ENCODE measurements at regions not wholly inside any gene's neighbourhood (a gene's known extent, or its start where the extent isn't known, plus 50 kb on each side); places are given as distances from the start of the nearest gene placed in this dataset.

GRCh38 chr9:26054600-26055520, 376.6 kb upstream of the TUSC1 start:
- FAIRE-seq = no peak
- H2AFZ ChIP-seq (ENCODE audit: low read length) = no peak overlapping the region
- H3K23ac ChIP-seq (ENCODE audit: insufficient read length) = no peak overlapping the region
- H3K79me1 ChIP-seq (ENCODE audit: low read depth, low read length) = no peaks in the 10 kb centered on the region
- H3K56ac ChIP-seq (replicated peaks; ENCODE audit: insufficient read length, low read depth, low read length) = no peak overlapping the region
- H3K9ac ChIP-seq (replicated peaks in 1 of 4; ENCODE audit: extremely low read depth in 1 of 4, low read depth in 3 of 4, low read length in 3 of 4) = no peak overlapping the region
- H3K4me1 ChIP-seq (replicated peaks in 1 of 4; ENCODE audit: control insufficient read depth in 3 of 4, insufficient read depth in 4 of 4, low read length in 3 of 4) = no peaks in the 10 kb centered on the region
- no peaks in the 10 kb centered on the region for H3K79me2 ChIP-seq (ENCODE audit: control insufficient read depth in 1 of 2, insufficient read depth in 2 of 2, low read length in 2 of 2)
- no peak overlapping the region for H2BK15ac ChIP-seq (ENCODE audit: low read length)
- H4K8ac ChIP-seq (ENCODE audit: extremely low read depth, insufficient read depth, low read length) = peak overlapping the region; percentile 69; the same call in 1 of the 2 replicates
- no peak overlapping the region for H2BK120ac ChIP-seq (replicated peaks; ENCODE audit: low read depth, low read length)
- H3K14ac ChIP-seq (ENCODE audit: insufficient read length) = no peak overlapping the region
- no peak for TF ChIP-seq JUN (IDR thresholded peaks at IDR 0.05; ENCODE audit: low read depth, low read length)
- TF ChIP-seq NANOG (IDR thresholded peaks at IDR 0.05; ENCODE audit: insufficient read depth, low read depth, low read length, poor library complexity, severe bottlenecking) = no peak
- no peak for TF ChIP-seq USF2 (IDR thresholded peaks at IDR 0.05; ENCODE audit: low read length)
- no peak for TF ChIP-seq BCL11A (IDR thresholded peaks at IDR 0.05; ENCODE audit: low read depth in 2 of 2, low read length in 2 of 2)
- no peak overlapping the region for H3K18ac ChIP-seq (ENCODE audit: extremely low read depth, low read length)
- H2BK5ac ChIP-seq (ENCODE audit: low read depth, low read length) = no peak overlapping the region
- no peaks in the 10 kb centered on the region for H3K27me3 ChIP-seq (replicated peaks in 1 of 4; ENCODE audit: control insufficient read depth in 3 of 4, extremely low read depth in 1 of 4, insufficient read depth in 3 of 4, low read length in 3 of 4)
- no peaks in the 10 kb centered on the region for H4K20me1 ChIP-seq (replicated peaks in 1 of 2; ENCODE audit: control insufficient read depth in 1 of 2, insufficient read depth in 2 of 2, low read length in 2 of 2)
- H3K4me2 ChIP-seq (ENCODE audit: insufficient read depth in 1 of 2, low read depth in 2 of 2, low read length in 2 of 2) = no peak overlapping the region
- no peak for DNase-seq (ENCODE audit: low read depth in 1 of 2, low spot score in 2 of 2)
- ChIA-PET CTCF (ENCODE audit: partially characterized antibody) (no interaction called here), POLR2A (ENCODE audit: partially characterized antibody) (no interaction called here)
- no peak overlapping the region for H3K27ac ChIP-seq (ENCODE audit: low read depth, low read length)
- no peaks in the 10 kb centered on the region for H3K9me3 ChIP-seq (ENCODE audit: insufficient read depth in 2 of 2, low read depth in 1 of 2, low read length in 1 of 2)
- no peak overlapping the region for H2BK12ac ChIP-seq (ENCODE audit: low read depth, low read length)
- no peak overlapping the region for H4K91ac ChIP-seq (replicated peaks; ENCODE audit: insufficient read length, low read length)
- no peaks in the 10 kb centered on the region for H3K23me2 ChIP-seq (ENCODE audit: low read depth, low read length)
- 90 to 100% methylated on average over 1 to 4 of the region's 4 CpGs for WGBS, 2 experiments (ENCODE audit: extremely low coverage in 1 of 2, insufficient coverage in 1 of 2, insufficient read length in 1 of 2, insufficient replicate concordance in 2 of 2, low coverage in 1 of 2, low lambda C conversion rate in 2 of 2, missing lambda C conversion rate in 1 of 2)
- H3K4ac ChIP-seq (replicated peaks; ENCODE audit: insufficient read length, low read depth, low read length) = no peak overlapping the region
- no peak overlapping the region for H2AK5ac ChIP-seq (ENCODE audit: low read depth, low read length)
- H3K36me3 ChIP-seq (ENCODE audit: control insufficient read depth in 2 of 4, insufficient read depth in 4 of 4, low read length in 3 of 4) = no peaks in the 10 kb centered on the region
- no peak overlapping the region for H2BK20ac ChIP-seq (ENCODE audit: low read length)
- H4K5ac ChIP-seq (ENCODE audit: insufficient read length, low read depth, low read length) = no peak overlapping the region
- no peak overlapping the region for H3K4me3 ChIP-seq (ENCODE audit: extremely low read depth in 1 of 4, insufficient read depth in 2 of 4, low read depth in 3 of 4, low read length in 4 of 4)
